T-cell (primary cell): ENCODE measurements at regions not wholly inside any gene's neighbourhood (a gene's known extent, or its start where the extent isn't known, plus 50 kb on each side); places are given as distances from the start of the nearest gene placed in this dataset.
"Not testable (repeated sequence)": the region's sequence is repeated elsewhere in the genome, so short reads cannot be mapped to it uniquely, and the experiment has no call there.

Experiments
- ATAC-seq, 4 experiments: fragments of 200-7000 bp in 3 of 4; fragments of 150-1000 bp in 1 of 4; cut with Tn5 transposase; replicated peaks in 1 of 4; 1 replicate in 3 of 4; 2 replicates in 1 of 4; pipeline ENCODE4 v1.10.0; 2021; ENCODE audit warnings: moderate library complexity in 3 of 4, mild to moderate bottlenecking in 2 of 4, moderate number of reproducible peaks in 1 of 4
- CTCF ChIA-PET, 2 donors: fragments of 300-600 bp; sonication (Branson Sonifier 250); formaldehyde crosslinking; loops; one replicate each; lab custom pipeline; 2022; ENCODE audit warnings: antibody characterized with exemption in 2 of 2; lab: Charles Lee
- POLR2A ChIA-PET, 2 donors: fragments of 300-600 bp; sonication (Branson Sonifier 250); formaldehyde crosslinking; loops; one replicate each; lab custom pipeline; 2022; ENCODE audit warnings: antibody characterized with exemption in 2 of 2; lab: Charles Lee
- DNase-seq, 35 experiments: peaks; one replicate each; pipeline versions ENCODE4 v3.0.0 to v3.0.0-alpha.2; 2013 to 2023
- H3K27ac ChIP-seq: one replicate; pipeline ENCODE4 v1.5.1; 2013; ENCODE audit warnings: low read length
- H3K27me3 ChIP-seq, 2 experiments: replicated peaks in 1 of 2; 1 replicate in 1 of 2; 2 replicates in 1 of 2; pipeline versions ENCODE4 v1.6.1 to v1.7.0; 2013; ENCODE audit warnings: low read length in 1 of 2, mixed read lengths in 1 of 2; ENCODE audit not compliant: control insufficient read depth in 2 of 2, insufficient read depth in 2 of 2; ENCODE audit errors: extremely low read depth in 1 of 2
- H3K36me3 ChIP-seq, 2 donors: 1 replicate in 1 of 2; 2 replicates in 1 of 2; pipeline versions ENCODE4 v1.6.1 to v1.7.0; 2013; ENCODE audit warnings: low read length in 1 of 2; ENCODE audit not compliant: control insufficient read depth in 2 of 2, insufficient read depth in 1 of 2; ENCODE audit errors: extremely low read depth in 1 of 2
- H3K4me1 ChIP-seq, 2 experiments: 1 replicate in 1 of 2; 2 replicates in 1 of 2; pipeline versions ENCODE4 v1.6.1 to v1.7.0; 2013; ENCODE audit warnings: low read length in 2 of 2, mixed read lengths in 1 of 2; ENCODE audit not compliant: insufficient read depth in 2 of 2, control insufficient read depth in 1 of 2; ENCODE audit errors: extremely low read depth in 1 of 2
- H3K4me3 ChIP-seq, 2 donors: 1 replicate in 1 of 2; 2 replicates in 1 of 2; pipeline versions ENCODE4 v1.5.1 to v1.7.0; 2013; ENCODE audit warnings: mild to moderate bottlenecking in 2 of 2, low read length in 1 of 2, moderate library complexity in 1 of 2; ENCODE audit not compliant: control insufficient read depth in 1 of 2; ENCODE audit errors: extremely low read depth in 1 of 2
- H3K9me3 ChIP-seq: 2 replicates; pipeline ENCODE4 v1.7.0; 2013
- H3K27ac Mint-ChIP-seq, 2 donors: one replicate each; pipeline ENCODE4 v1.8.0; 2020 to 2021; ENCODE audit warnings: mild to moderate bottlenecking in 2 of 2, mixed read lengths in 2 of 2
- H3K27me3 Mint-ChIP-seq, 2 donors: one replicate each; pipeline ENCODE4 v1.8.0; 2021 to 2022; ENCODE audit warnings: mixed read lengths in 2 of 2
- H3K36me3 Mint-ChIP-seq: one replicate; pipeline ENCODE4 v1.8.0; 2021; ENCODE audit warnings: mixed read lengths
- H3K4me1 Mint-ChIP-seq, 3 donors: one replicate each; pipeline ENCODE4 v1.8.0; 2020 to 2022; ENCODE audit warnings: mixed read lengths in 3 of 3, mild to moderate bottlenecking in 1 of 3
- H3K4me3 Mint-ChIP-seq, 3 donors: one replicate each; pipeline ENCODE4 v1.8.0; 2020 to 2022; ENCODE audit warnings: mild to moderate bottlenecking in 3 of 3, mixed read lengths in 3 of 3, moderate library complexity in 3 of 3
- H3K9me3 Mint-ChIP-seq, 3 donors: one replicate each; pipeline ENCODE4 v1.8.0; 2020 to 2022; ENCODE audit warnings: mixed read lengths in 3 of 3
- WGBS: methylation state at CpG from one replicate; pipeline ENCODE4 v1.1.5; 2013; ENCODE audit warnings: missing lambda C conversion rate; ENCODE audit not compliant: insufficient coverage; 5-methylcytosine and 5-hydroxymethylcytosine counted together

DNA sequence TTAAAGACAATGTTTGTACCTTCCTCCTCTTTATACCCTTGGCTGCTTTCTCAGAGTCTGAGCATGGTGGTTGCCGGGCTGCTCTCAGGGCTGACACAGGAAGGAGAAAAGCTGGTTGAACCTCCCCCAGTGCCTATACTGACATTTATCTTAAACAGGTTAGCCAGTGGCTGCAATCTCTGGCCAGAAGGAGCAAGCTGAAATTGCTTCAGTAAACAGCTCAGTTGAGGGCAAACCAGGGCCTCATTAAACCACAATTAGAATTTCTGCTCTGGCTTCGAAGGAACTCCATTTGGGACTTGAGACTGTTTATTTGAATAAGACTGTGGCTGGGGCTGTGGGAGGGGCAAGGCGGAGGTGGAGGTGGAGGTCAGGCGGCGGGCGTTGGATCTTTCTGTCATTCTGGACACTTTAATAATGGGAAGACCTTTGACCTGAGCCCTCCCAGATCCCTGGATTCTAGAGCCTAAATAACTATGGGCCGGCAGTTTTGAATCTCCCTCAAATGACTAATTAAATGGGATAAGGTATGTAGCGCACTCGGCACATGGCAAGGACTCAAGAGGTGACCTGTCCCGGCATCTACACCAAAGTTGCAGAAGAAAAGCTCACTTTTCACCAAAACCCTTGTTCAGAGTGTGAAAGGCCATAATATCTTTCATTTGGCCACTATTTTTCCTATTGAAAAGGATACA lies 120.6 kb upstream of the MYCN start:
- H3K27ac Mint-ChIP-seq, result no peak overlapping the region
- H3K9me3 ChIP-seq, result no peaks in the 10 kb centered on the region
- no peak overlapping the region for H3K27ac ChIP-seq
- no peaks in the 10 kb centered on the region for H3K9me3 Mint-ChIP-seq
- ATAC-seq, result no peak
- H3K27me3 Mint-ChIP-seq, result peaks cover 18 to 30% of the 10 kb centered on the region in 2 donors
- no peaks in the 10 kb centered on the region for H3K36me3 ChIP-seq
- ChIA-PET POLR2A (no interaction called here), CTCF (no interaction called here)
- no peak for DNase-seq
- peaks cover 0 to 19% of the 10 kb centered on the region in 2 experiments for H3K27me3 ChIP-seq
- H3K4me1 Mint-ChIP-seq, result no peaks in the 10 kb centered on the region
- no peak overlapping the region for H3K4me3 Mint-ChIP-seq
- 100% methylated on average over 4 of the region's 10 CpGs for WGBS
- H3K36me3 Mint-ChIP-seq, result no peaks in the 10 kb centered on the region
- H3K4me3 ChIP-seq, result no peak overlapping the region
- H3K4me1 ChIP-seq, result no peaks in the 10 kb centered on the region

DNA sequence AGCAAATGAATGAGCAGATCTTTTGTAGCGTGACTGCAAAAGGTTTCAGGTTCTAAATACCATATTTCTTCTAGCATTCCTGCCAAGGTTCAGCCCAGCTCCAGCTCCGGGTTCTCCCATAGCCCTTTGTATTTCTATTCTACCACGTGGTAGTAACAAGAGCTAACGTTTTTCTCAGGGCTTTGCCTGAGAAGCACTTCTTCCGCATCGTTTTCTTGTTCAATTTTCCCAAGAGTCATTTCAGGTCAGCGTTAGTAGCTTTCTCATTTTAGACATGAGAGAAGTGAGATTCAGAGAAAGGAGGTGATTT lies 120.1 kb upstream of the MYCN start:
- DNase-seq, result no peak
- Mint-ChIP-seq H3K36me3 (no peaks in the 10 kb centered on the region), H3K4me1 (no peaks in the 10 kb centered on the region), H3K27me3 (peaks cover 18 to 30% of the 10 kb centered on the region in 2 donors), H3K4me3 (no peak overlapping the region), H3K27ac (no peak overlapping the region), H3K9me3 (no peaks in the 10 kb centered on the region)
- no peaks in the 10 kb centered on the region for H3K9me3 ChIP-seq
- peaks cover 0 to 15% of the 10 kb centered on the region in 2 experiments for H3K27me3 ChIP-seq
- H3K4me3 ChIP-seq, result no peak overlapping the region
- H3K27ac ChIP-seq, result no peak overlapping the region
- CTCF ChIA-PET, result no interaction called here
- no peak for ATAC-seq
- no peaks in the 10 kb centered on the region for H3K4me1 ChIP-seq
- no peaks in the 10 kb centered on the region for H3K36me3 ChIP-seq
- POLR2A ChIA-PET, result no interaction called here
- WGBS, result 88% methylated on average over 4 of the region's 7 CpGs

DNA sequence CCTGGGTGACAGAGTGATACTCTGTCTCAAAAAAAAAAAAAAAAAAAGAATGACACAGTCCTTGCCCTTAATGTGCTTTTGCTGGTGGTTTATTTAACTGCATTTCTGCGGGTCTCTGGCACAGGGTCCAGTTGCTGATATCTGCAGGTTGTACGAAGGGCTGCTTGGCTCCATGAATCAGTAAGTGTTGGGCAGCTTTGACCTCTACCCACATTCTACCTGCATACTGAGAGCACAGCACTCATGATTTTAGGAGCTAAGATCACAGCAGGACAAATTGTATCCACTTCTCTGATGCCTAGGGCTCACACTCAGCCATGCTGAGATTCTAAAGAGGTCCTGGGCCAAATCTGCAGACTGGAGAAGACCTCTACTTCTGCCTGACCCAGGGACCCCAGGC lies 119.4 kb upstream of the MYCN start:
- Mint-ChIP-seq H3K27ac (no peak overlapping the region), H3K27me3 (peaks cover 22 to 28% of the 10 kb centered on the region in 2 donors), H3K4me1 (no peaks in the 10 kb centered on the region), H3K9me3 (no peaks in the 10 kb centered on the region), H3K36me3 (no peaks in the 10 kb centered on the region), H3K4me3 (no peak overlapping the region)
- Histone ChIP-seq H3K27me3 (peaks cover 0 to 15% of the 10 kb centered on the region in 2 experiments), H3K36me3 (no peaks in the 10 kb centered on the region), H3K4me1 (no peaks in the 10 kb centered on the region), H3K4me3 (no peak overlapping the region), H3K27ac (no peak overlapping the region), H3K9me3 (no peaks in the 10 kb centered on the region)
- WGBS, result 83% methylated on average over 1 of the region's 2 CpGs
- no peak for DNase-seq
- ChIA-PET POLR2A (no interaction called here), CTCF (no interaction called here)
- ATAC-seq, result no peak

DNA sequence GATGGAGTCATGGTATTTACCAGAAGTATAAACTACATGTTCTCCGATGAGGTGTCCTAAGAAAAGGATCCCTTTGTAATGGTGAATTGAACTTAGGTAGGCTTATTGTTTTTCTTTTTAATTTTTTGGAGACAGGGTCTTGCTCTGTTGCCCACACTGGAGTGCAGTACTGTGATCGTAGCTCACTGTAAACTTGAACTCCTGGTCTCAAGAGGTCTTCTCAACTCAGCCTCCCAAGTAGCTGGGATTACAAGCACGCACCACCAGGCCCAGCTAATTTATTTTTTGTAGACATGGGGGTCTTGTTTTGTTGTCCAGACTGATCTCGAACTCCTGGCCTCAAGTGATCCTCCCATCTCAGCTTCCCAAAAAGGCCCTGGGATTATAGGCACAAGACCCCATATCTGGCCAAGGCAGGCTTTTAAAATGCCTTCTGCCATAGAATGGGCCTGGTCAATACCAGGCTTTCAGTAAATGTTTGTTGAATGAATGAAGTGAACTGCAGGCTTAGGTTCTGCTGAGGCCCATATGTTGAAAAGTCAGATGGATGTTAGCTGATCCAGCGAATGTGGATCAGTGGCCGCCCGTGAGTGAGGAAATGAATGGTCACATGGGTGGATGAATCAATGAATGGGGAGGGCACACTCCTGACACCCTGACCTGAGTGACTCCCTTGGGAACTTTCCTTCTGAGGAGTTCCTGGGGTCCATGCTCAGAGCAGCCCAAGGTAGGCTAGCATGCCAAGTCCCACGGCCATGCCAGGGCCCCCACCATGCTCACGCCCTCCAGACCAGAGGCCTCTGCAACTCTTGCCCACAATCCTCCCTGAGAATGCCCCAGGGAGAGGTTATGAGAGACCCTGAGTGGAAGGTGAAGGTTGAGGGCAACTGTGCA lies 118.0 kb upstream of the MYCN start:
- H3K36me3 Mint-ChIP-seq, result no peaks in the 10 kb centered on the region
- H3K27me3 Mint-ChIP-seq, result peaks cover 15 to 24% of the 10 kb centered on the region in 2 donors
- H3K27ac ChIP-seq, result no peak overlapping the region
- ChIA-PET CTCF (interaction anchor here in 1 of 2 donors (0.6 kb wide), 1 partner anchor 352 kb away, joined by 3 read pairs; no protein-coding TSS in a partner anchor), POLR2A (no interaction called here)
- 86% methylated on average over 3 of the region's 9 CpGs for WGBS
- no peaks in the 10 kb centered on the region for H3K9me3 Mint-ChIP-seq
- H3K4me3 ChIP-seq, result no peak overlapping the region
- no peaks in the 10 kb centered on the region for H3K9me3 ChIP-seq
- no peak overlapping the region for H3K27ac Mint-ChIP-seq
- H3K4me1 Mint-ChIP-seq, result no peaks in the 10 kb centered on the region
- DNase-seq (no peak), ATAC-seq (no peak)
- H3K36me3 ChIP-seq, result no peaks in the 10 kb centered on the region
- no peaks in the 10 kb centered on the region for H3K4me1 ChIP-seq
- no peak overlapping the region for H3K4me3 Mint-ChIP-seq
- H3K27me3 ChIP-seq, result peaks cover 0 to 8% of the 10 kb centered on the region in 2 experiments

DNA sequence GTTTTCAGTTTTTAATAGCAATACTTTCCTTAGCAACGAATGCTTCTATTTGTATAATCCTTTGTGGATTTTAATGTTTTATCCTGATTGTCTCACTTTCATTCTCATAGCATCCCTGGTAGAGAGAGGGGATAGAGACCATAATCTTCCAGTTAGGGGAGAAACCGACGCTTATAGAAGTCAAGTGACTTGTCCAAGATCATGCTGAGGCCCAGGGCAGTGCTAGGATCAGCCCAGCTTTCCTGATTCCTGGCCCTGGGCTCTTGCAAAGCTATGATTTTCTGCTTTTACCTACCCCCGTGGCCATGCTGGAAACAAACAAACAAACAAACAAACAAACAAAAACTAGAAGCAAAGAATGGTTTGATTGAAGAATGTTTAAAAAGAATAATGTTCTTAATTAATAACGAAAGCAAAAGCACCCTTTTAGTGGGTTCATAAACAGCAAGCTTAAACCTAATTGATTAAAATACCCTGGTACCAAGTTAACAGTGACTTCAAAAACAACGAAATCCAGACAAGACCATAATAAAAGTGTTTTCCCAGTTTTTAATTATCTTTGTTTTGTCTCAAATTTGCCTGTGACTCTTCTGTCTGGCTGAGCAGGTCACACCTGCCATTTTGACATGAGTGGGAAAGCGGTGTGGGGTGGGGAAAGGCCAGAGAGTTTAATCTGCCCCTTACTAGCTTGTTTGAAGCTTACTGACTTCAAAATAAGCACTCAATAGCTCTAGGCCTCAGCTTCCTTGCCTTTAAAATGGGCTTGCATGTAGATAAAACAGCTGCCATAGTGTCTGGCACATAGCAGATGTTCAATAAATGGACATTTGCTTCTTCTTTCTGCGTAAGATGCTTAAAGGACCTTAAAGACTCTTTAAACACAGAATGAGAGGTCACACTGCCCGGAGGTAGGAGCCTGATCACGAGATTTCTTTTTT lies 116.6 kb upstream of the MYCN start:
- H3K27me3 ChIP-seq, result no peaks in the 10 kb centered on the region
- H3K9me3 ChIP-seq, result no peaks in the 10 kb centered on the region
- H3K4me1 Mint-ChIP-seq, result no peaks in the 10 kb centered on the region
- WGBS, result 76% methylated on average over 7 of the region's 10 CpGs
- POLR2A ChIA-PET, result no interaction called here
- ATAC-seq (no peak), DNase-seq (no peak)
- H3K4me1 ChIP-seq, result no peaks in the 10 kb centered on the region
- CTCF ChIA-PET, result no interaction called here
- H3K27ac ChIP-seq, result no peak overlapping the region
- H3K27ac Mint-ChIP-seq, result no peak overlapping the region
- H3K27me3 Mint-ChIP-seq, result peaks cover 11 to 15% of the 10 kb centered on the region in 2 donors
- no peaks in the 10 kb centered on the region for H3K36me3 ChIP-seq
- H3K4me3 ChIP-seq, result no peak overlapping the region
- H3K9me3 Mint-ChIP-seq, result no peaks in the 10 kb centered on the region
- H3K4me3 Mint-ChIP-seq, result no peak overlapping the region
- no peaks in the 10 kb centered on the region for H3K36me3 Mint-ChIP-seq

DNA sequence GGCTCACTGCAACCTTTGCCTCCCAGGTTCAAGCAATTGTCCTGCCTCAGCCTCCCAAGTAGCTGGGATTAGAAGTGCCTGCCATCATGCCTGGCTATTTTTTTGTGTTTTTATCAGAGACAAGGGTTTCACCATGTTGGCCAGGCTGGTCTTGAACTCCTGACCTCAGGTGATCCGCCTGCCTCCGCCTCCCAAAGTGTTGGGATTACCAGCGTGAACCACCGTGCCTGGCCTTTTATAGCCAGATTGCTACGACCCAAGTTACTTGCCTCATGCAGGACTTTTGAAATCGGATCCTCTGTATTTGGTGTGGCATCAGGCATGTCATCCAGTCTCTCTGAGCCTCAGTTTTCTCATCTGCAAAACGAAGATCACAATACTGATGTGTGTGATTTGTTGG lies 115.9 kb upstream of the MYCN start:
- POLR2A ChIA-PET, H3K9me3 Mint-ChIP-seq, H3K4me1 ChIP-seq, DNase-seq, H3K27ac Mint-ChIP-seq, H3K27me3 ChIP-seq, H3K36me3 Mint-ChIP-seq, ATAC-seq, H3K27ac ChIP-seq, H3K9me3 ChIP-seq, H3K4me1 Mint-ChIP-seq, H3K36me3 ChIP-seq, H3K4me3 Mint-ChIP-seq, CTCF ChIA-PET, H3K4me3 ChIP-seq: not testable (repeated sequence)
- H3K27me3 Mint-ChIP-seq, result peaks cover 10 to 11% of the 10 kb centered on the region in 2 donors
- 76% methylated on average over 7 of the region's 7 CpGs for WGBS
